ENCODE measurements at regions not wholly inside any gene's neighbourhood (a gene's known extent, or its start where the extent isn't known, plus 50 kb on each side); places are given as distances from the start of the nearest gene placed in this dataset.

DNA sequence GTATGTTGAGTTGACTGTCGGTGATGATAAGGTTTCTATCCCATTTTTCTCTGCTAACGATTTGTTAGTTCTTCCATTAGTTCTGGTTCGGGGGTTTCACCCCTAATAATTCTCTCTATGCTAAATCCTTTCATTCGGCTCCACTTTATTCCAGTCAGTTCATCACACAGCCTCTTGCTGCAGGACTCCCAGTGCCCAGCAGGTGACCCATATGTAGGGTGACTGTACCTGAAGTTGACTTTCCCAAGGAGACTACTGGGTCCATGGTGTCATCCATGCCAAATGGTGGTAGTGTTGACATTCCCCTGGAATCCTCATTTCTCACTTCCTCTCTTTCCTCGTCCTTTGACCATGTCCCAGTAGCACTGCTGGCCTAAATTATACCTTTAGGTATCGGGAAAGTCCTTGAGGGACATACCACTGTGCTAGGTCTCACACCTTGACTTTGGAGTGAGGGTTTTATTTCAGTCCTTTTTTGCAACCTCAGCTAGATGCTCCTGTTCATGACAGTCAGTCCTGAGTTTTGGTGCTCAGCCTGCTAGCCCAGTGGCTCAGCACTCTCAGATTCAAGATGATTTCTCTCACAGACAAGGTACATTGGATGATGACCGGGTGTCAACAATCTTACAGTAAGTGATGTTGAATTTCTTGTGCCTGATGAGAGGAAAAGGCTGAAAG lies 105.1 kb upstream of the ARHGAP24 start:
- Histone ChIP-seq H3K9me3 (ENCODE audit: control insufficient read depth in 4 of 4, low read length in 3 of 4) (no peaks in the 10 kb centered on the region), H3K36me3 (ENCODE audit: control insufficient read depth in 4 of 4, insufficient read depth in 3 of 4, low read depth in 1 of 4, low read length in 3 of 4) (no peaks in the 10 kb centered on the region), H3K27ac (ENCODE audit: low read depth in 1 of 2, low read length in 2 of 2) (no peak overlapping the region), H3K4me1 (ENCODE audit: control insufficient read depth in 4 of 4, insufficient read depth in 4 of 4, low read length in 3 of 4) (no peaks in the 10 kb centered on the region), H3K9ac (ENCODE audit: low read depth in 1 of 2, low read length in 2 of 2) (no peak overlapping the region), H3K4me3 (ENCODE audit: low read depth in 1 of 3, low read length in 3 of 3) (no peak overlapping the region), H3K27me3 (ENCODE audit: control insufficient read depth in 4 of 4, insufficient read depth in 4 of 4, low read length in 3 of 4) (peaks cover 0 to 2% (median 0%) of the 10 kb centered on the region in 4 donors)
- WGBS: 66% methylated on average over 7 of the region's 7 CpGs
- TF ChIP-seq HNF4G (IDR thresholded peaks at IDR 0.05) (no peak), CTCF (IDR thresholded peaks at IDR 0.05; ENCODE audit: low read depth, low read length, missing input control) (no peak), MAX (IDR thresholded peaks at IDR 0.05) (no peak), GABPA (IDR thresholded peaks at IDR 0.05 in 1 of 2, conservative IDR thresholded peaks at IDR 0.05 in 1 of 2) (no peak), YY1 (IDR thresholded peaks at IDR 0.05) (no peak), RXRA (IDR thresholded peaks at IDR 0.05) (no peak)
- TF ChIP-seq, protein P1, sequence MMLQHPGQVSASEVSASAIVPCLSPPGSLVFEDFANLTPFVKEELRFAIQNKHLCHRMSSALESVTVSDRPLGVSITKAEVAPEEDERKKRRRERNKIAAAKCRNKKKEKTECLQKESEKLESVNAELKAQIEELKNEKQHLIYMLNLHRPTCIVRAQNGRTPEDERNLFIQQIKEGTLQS (IDR thresholded peaks at IDR 0.05): no peak
- TF ChIP-seq, protein P2, sequence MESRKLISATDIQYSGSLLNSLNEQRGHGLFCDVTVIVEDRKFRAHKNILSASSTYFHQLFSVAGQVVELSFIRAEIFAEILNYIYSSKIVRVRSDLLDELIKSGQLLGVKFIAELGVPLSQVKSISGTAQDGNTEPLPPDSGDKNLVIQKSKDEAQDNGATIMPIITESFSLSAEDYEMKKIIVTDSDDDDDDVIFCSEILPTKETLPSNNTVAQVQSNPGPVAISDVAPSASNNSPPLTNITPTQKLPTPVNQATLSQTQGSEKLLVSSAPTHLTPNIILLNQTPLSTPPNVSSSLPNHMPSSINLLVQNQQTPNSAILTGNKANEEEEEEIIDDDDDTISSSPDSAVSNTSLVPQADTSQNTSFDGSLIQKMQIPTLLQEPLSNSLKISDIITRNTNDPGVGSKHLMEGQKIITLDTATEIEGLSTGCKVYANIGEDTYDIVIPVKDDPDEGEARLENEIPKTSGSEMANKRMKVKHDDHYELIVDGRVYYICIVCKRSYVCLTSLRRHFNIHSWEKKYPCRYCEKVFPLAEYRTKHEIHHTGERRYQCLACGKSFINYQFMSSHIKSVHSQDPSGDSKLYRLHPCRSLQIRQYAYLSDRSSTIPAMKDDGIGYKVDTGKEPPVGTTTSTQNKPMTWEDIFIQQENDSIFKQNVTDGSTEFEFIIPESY (IDR thresholded peaks at IDR 0.05): no peak
- DNase-seq (ENCODE audit: low spot score): no peak

- 56% methylated on average over 5 of the region's 5 CpGs for WGBS
- TF ChIP-seq REST (IDR thresholded peaks at IDR 0.05): no peak
- TF ChIP-seq RAD21 (IDR thresholded peaks at IDR 0.05): peak; percentile 50 to 73
- peak; percentile 40 for TF ChIP-seq CTCF (IDR thresholded peaks at IDR 0.05; ENCODE audit: low read depth, low read length, missing input control)
- TF ChIP-seq FOXA2 (IDR thresholded peaks at IDR 0.05): no peak
- TF ChIP-seq, protein P1 (IDR thresholded peaks at IDR 0.05): no peak
- DNase-seq (ENCODE audit: low spot score): no peak
- Histone ChIP-seq H3K9ac (ENCODE audit: low read depth in 1 of 2, low read length in 2 of 2) (no peak overlapping the region), H3K4me1 (ENCODE audit: control insufficient read depth in 4 of 4, insufficient read depth in 4 of 4, low read length in 3 of 4) (no peaks in the 10 kb centered on the region), H3K36me3 (ENCODE audit: control insufficient read depth in 4 of 4, insufficient read depth in 3 of 4, low read depth in 1 of 4, low read length in 3 of 4) (no peaks in the 10 kb centered on the region), H3K9me3 (ENCODE audit: control insufficient read depth in 4 of 4, low read length in 3 of 4) (no peaks in the 10 kb centered on the region), H3K4me3 (ENCODE audit: low read depth in 1 of 3, low read length in 3 of 3) (no peak overlapping the region), H3K27ac (ENCODE audit: low read depth in 1 of 2, low read length in 2 of 2) (no peak overlapping the region), H3K27me3 (ENCODE audit: control insufficient read depth in 4 of 4, insufficient read depth in 4 of 4, low read length in 3 of 4) (peaks cover 0 to 2% (median 0%) of the 10 kb centered on the region in 4 donors)
These were observed 104.4 kb upstream of the ARHGAP24 start for GRCh38 chr4:85370400-85371032.
